Left renal cortex interstitium (tissue), 4 donors: ENCODE measurements at regions not wholly inside any gene's neighbourhood (a gene's known extent, or its start where the extent isn't known, plus 50 kb on each side); places are given as distances from the start of the nearest gene placed in this dataset.
"Not testable (repeated sequence)": the region's sequence is repeated elsewhere in the genome, so short reads cannot be mapped to it uniquely, and the experiment has no call there.

Experiments used
- DNase-seq, 4 donors: peaks; one replicate each; pipeline ENCODE4 v3.0.0-alpha.2; 2013; ENCODE audit warnings: low read depth in 4 of 4, low spot score in 2 of 4, missing footprints in 1 of 4

GRCh38 chr7:84941936-84942335 is 244.9 kb downstream of the SEMA3D start:
- no peak for DNase-seq

GRCh38 chr7:84941291-84941690 is 245.6 kb downstream of the SEMA3D start:
- no peak for DNase-seq

GRCh38 chr7:84939888-84940287 is 247.0 kb downstream of the SEMA3D start:
- DNase-seq, result no peak

GRCh38 chr7:84939442-84939841 is 247.4 kb downstream of the SEMA3D start:
- DNase-seq, result no peak

- no peak for DNase-seq
Measured at GRCh38 chr7:84924353-84924752, 262.5 kb downstream of the SEMA3D start.

GRCh38 chr7:84923348-84923747 is 263.5 kb downstream of the SEMA3D start:
- DNase-seq, result no peak

GRCh38 chr7:84921154-84921553 is 265.7 kb downstream of the SEMA3D start:
- no peak for DNase-seq

- DNase-seq, result not testable (repeated sequence)
Measured at GRCh38 chr7:84916973-84917372, 269.9 kb downstream of the SEMA3D start.

- no peak for DNase-seq
Measured at GRCh38 chr7:84916161-84916560, 270.7 kb downstream of the SEMA3D start.

GRCh38 chr7:84914598-84914997 is 272.3 kb downstream of the SEMA3D start:
- DNase-seq, result no peak

GRCh38 chr7:84913731-84914130 is 273.1 kb downstream of the SEMA3D start:
- no peak for DNase-seq

- DNase-seq, result no peak
Measured at GRCh38 chr7:84912993-84913635, 273.7 kb downstream of the SEMA3D start.

- no peak for DNase-seq
Measured at GRCh38 chr7:84912537-84912936, 274.3 kb downstream of the SEMA3D start.

GRCh38 chr7:84912018-84912417 is 274.8 kb downstream of the SEMA3D start:
- DNase-seq, result no peak

GRCh38 chr7:84911077-84911476 is 275.8 kb downstream of the SEMA3D start:
- no peak for DNase-seq

GRCh38 chr7:84910322-84910721 is 276.5 kb downstream of the SEMA3D start:
- DNase-seq, result not testable (repeated sequence)

- DNase-seq, result no peak
Measured at GRCh38 chr7:84908196-84908793, 278.6 kb downstream of the SEMA3D start.

- no peak for DNase-seq
Measured at GRCh38 chr7:84906889-84907288, 280.0 kb downstream of the SEMA3D start.

GRCh38 chr7:84904561-84904960 is 282.3 kb downstream of the SEMA3D start:
- no peak for DNase-seq

GRCh38 chr7:84901366-84901765 is 285.5 kb downstream of the SEMA3D start:
- no peak for DNase-seq

- DNase-seq, result no peak
Measured at GRCh38 chr7:84900215-84900614, 286.6 kb downstream of the SEMA3D start.

GRCh38 chr7:84895563-84895962 is 291.3 kb downstream of the SEMA3D start:
- no peak for DNase-seq

GRCh38 chr7:84883570-84883969 is 303.3 kb downstream of the SEMA3D start:
- not testable (repeated sequence) for DNase-seq
